GM23248 (cell line): ENCODE measurements at regions not wholly inside any gene's neighbourhood (a gene's known extent, or its start where the extent isn't known, plus 50 kb on each side); places are given as distances from the start of the nearest gene placed in this dataset.

Source experiments
- DNase-seq: peaks from one replicate; pipeline ENCODE4 v3.0.0-alpha.2; 2015
- H2AFZ ChIP-seq: fragments of 200-600 bp; sonication (generic); 2 replicates; pipeline ENCODE4 v1.6.1; 2016; ENCODE audit warnings: antibody characterized with exemption
- H3F3A ChIP-seq: fragments of 200-600 bp; sonication (generic); 2 replicates; pipeline ENCODE4 v1.6.1; 2016; ENCODE audit warnings: mild to moderate bottlenecking, antibody characterized with exemption, mixed run types; ENCODE audit not compliant: insufficient read depth
- H3K27ac ChIP-seq: fragments of 200-600 bp; sonication (generic); 2 replicates; pipeline ENCODE4 v1.5.1; 2016; ENCODE audit warnings: mild to moderate bottlenecking
- H3K27me3 ChIP-seq: fragments of 200-600 bp; sonication (generic); replicated peaks from 2 replicates; pipeline ENCODE4 v1.6.1; 2016; ENCODE audit warnings: mild to moderate bottlenecking; ENCODE audit not compliant: insufficient read depth
- H3K36me3 ChIP-seq: fragments of 200-600 bp; sonication (generic); 2 replicates; pipeline ENCODE4 v1.6.1; 2016; ENCODE audit warnings: low read depth, mild to moderate bottlenecking
- H3K4me1 ChIP-seq: fragments of 200-600 bp; sonication (generic); 2 replicates; pipeline ENCODE4 v1.6.1; 2016; ENCODE audit warnings: mild to moderate bottlenecking; ENCODE audit not compliant: insufficient read depth
- H3K4me2 ChIP-seq: fragments of 200-600 bp; sonication (generic); one replicate; pipeline ENCODE4 v1.6.1; 2016; ENCODE audit warnings: mild to moderate bottlenecking; ENCODE audit not compliant: unreplicated experiment
- H3K4me3 ChIP-seq: fragments of 200-600 bp; sonication (generic); 2 replicates; pipeline ENCODE4 v1.5.1; 2016; ENCODE audit warnings: mild to moderate bottlenecking
- H3K79me2 ChIP-seq: fragments of 200-600 bp; sonication (generic); 2 replicates; pipeline ENCODE4 v1.6.1; 2016; ENCODE audit warnings: mild to moderate bottlenecking; ENCODE audit not compliant: insufficient read depth
- H3K9ac ChIP-seq: fragments of 200-600 bp; sonication (generic); 2 replicates; pipeline ENCODE4 v1.6.1; 2016; ENCODE audit warnings: mild to moderate bottlenecking
- H3K9me2 ChIP-seq: fragments of 200-600 bp; sonication (generic); 2 replicates; pipeline ENCODE4 v1.6.1; 2016; ENCODE audit warnings: mixed run types, mild to moderate bottlenecking, moderate library complexity; ENCODE audit not compliant: insufficient read depth
- H3K9me3 ChIP-seq: fragments of 200-600 bp; sonication (generic); one replicate; pipeline ENCODE4 v1.6.1; 2017; ENCODE audit warnings: low read depth
- H4K20me1 ChIP-seq: fragments of 200-600 bp; sonication (generic); 2 replicates; pipeline ENCODE4 v1.6.0; 2016; ENCODE audit not compliant: insufficient read depth
- EZH2 ChIP-seq: fragments of 200-600 bp; sonication (generic); IDR thresholded peaks from 2 replicates; pipeline ENCODE4 v1.6.1; 2018; ENCODE audit warnings: antibody characterized with exemption, mild to moderate bottlenecking; ENCODE audit not compliant: insufficient read depth, poor library complexity, severe bottlenecking
- EZH2phosphoT487 ChIP-seq: fragments of 200-600 bp; sonication (generic); IDR thresholded peaks from 2 replicates; pipeline ENCODE4 v1.6.1; 2018; ENCODE audit warnings: antibody characterized with exemption, moderate library complexity, mild to moderate bottlenecking, low read depth; ENCODE audit not compliant: insufficient read depth
- WGBS, 2 experiments: methylation state at CpG; one replicate each; pipeline ENCODE4 v1.1.6; 2015 to 2017; ENCODE audit warnings: low lambda C conversion rate in 2 of 2, low coverage in 1 of 2; ENCODE audit errors: missing lambda C conversion rate in 2 of 2; 5-methylcytosine and 5-hydroxymethylcytosine counted together
- in situ Hi-C: fragments of 300-500 bp; cut with MboI; formaldehyde crosslinking; loops from 2 replicates; pipeline ENCODE4 v1.15.0; 2020

- Histone ChIP-seq H3F3A (peaks cover 31% of the 10 kb centered on the region), H3K9me2 (no peaks in the 10 kb centered on the region), H3K27me3 (no peaks in the 10 kb centered on the region), H3K4me3 (no peak overlapping the region), H3K4me1 (peaks cover 32% of the 10 kb centered on the region), H3K4me2 (no peak overlapping the region), H3K79me2 (no peaks in the 10 kb centered on the region), H3K36me3 (no peaks in the 10 kb centered on the region), H3K27ac (no peak overlapping the region), H3K9me3 (no peaks in the 10 kb centered on the region), H2AFZ (no peak overlapping the region), H3K9ac (no peak overlapping the region), H4K20me1 (no peaks in the 10 kb centered on the region)
- TF ChIP-seq EZH2 (no peak), EZH2phosphoT487 (no peak)
- in situ Hi-C loops = no loop called here
- DNase-seq = no peak
- WGBS, 2 experiments = 99 to 100% methylated on average over 2 of the region's 2 CpGs
Observed at GRCh38 chr6:144894240-144894639, 609.1 kb downstream of the UTRN start.

- Histone ChIP-seq H3K79me2 (no peaks in the 10 kb centered on the region), H4K20me1 (no peaks in the 10 kb centered on the region), H3K36me3 (no peaks in the 10 kb centered on the region), H3K27ac (no peak overlapping the region), H3K4me3 (no peak overlapping the region), H3K9me3 (no peaks in the 10 kb centered on the region), H3K27me3 (no peaks in the 10 kb centered on the region), H3K9ac (no peak overlapping the region), H3K9me2 (no peaks in the 10 kb centered on the region), H3K4me2 (peak overlapping the region; percentile 6), H3F3A (peaks cover 40% of the 10 kb centered on the region), H3K4me1 (peaks cover 45% of the 10 kb centered on the region), H2AFZ (peak overlapping the region; percentile 65)
- TF ChIP-seq EZH2phosphoT487 (no peak), EZH2 (no peak)
- WGBS, 2 experiments = 58 to 59% methylated on average over 8 of the region's 8 CpGs
- DNase-seq = no peak
- in situ Hi-C loops = no loop called here
Observed at GRCh38 chr6:144895313-144896278, 610.5 kb downstream of the UTRN start.

GRCh38 chr6:144896289-144896688 lies 611.2 kb downstream of the UTRN start:
- no peaks in the 10 kb centered on the region for H3K9me3 ChIP-seq
- no peak overlapping the region for H3K4me3 ChIP-seq
- H3F3A ChIP-seq = peaks cover 44% of the 10 kb centered on the region
- no peaks in the 10 kb centered on the region for H3K27me3 ChIP-seq
- H4K20me1 ChIP-seq = no peaks in the 10 kb centered on the region
- peak overlapping the region; percentile 95; the same call in 1 of the 2 replicates for H3K27ac ChIP-seq
- H3K9me2 ChIP-seq = no peaks in the 10 kb centered on the region
- no peak for DNase-seq
- 27 to 29% methylated on average over 3 of the region's 3 CpGs for WGBS, 2 experiments
- H3K79me2 ChIP-seq = no peaks in the 10 kb centered on the region
- peaks cover 50% of the 10 kb centered on the region for H3K4me1 ChIP-seq
- TF ChIP-seq EZH2phosphoT487 (no peak), EZH2 (no peak)
- no peak overlapping the region for H3K9ac ChIP-seq
- peak overlapping the region; percentile 6 for H3K4me2 ChIP-seq
- H2AFZ ChIP-seq = peak overlapping the region; percentile 65
- no peaks in the 10 kb centered on the region for H3K36me3 ChIP-seq
- in situ Hi-C loops = no loop called here

- DNase-seq = peak; percentile 10
- TF ChIP-seq EZH2 (no peak), EZH2phosphoT487 (no peak)
- Histone ChIP-seq H3K9me3 (no peaks in the 10 kb centered on the region), H3K27ac (peak overlapping the region; percentile 95), H3K79me2 (no peaks in the 10 kb centered on the region), H2AFZ (peak overlapping the region; percentile 65), H3F3A (peaks cover 44% of the 10 kb centered on the region), H3K4me1 (peaks cover 50% of the 10 kb centered on the region), H3K4me3 (no peak overlapping the region), H3K9me2 (no peaks in the 10 kb centered on the region), H3K4me2 (peak overlapping the region; percentile 78), H3K27me3 (no peaks in the 10 kb centered on the region), H3K36me3 (no peaks in the 10 kb centered on the region), H3K9ac (peak overlapping the region; percentile 64; the same call in 1 of the 2 replicates), H4K20me1 (no peaks in the 10 kb centered on the region)
- in situ Hi-C loops = no loop called here
Observed at GRCh38 chr6:144896871-144897270, 611.7 kb downstream of the UTRN start.
